ENCODE measurements at regions not wholly inside any gene's neighbourhood (a gene's known extent, or its start where the extent isn't known, plus 50 kb on each side); places are given as distances from the start of the nearest gene placed in this dataset.

DNA sequence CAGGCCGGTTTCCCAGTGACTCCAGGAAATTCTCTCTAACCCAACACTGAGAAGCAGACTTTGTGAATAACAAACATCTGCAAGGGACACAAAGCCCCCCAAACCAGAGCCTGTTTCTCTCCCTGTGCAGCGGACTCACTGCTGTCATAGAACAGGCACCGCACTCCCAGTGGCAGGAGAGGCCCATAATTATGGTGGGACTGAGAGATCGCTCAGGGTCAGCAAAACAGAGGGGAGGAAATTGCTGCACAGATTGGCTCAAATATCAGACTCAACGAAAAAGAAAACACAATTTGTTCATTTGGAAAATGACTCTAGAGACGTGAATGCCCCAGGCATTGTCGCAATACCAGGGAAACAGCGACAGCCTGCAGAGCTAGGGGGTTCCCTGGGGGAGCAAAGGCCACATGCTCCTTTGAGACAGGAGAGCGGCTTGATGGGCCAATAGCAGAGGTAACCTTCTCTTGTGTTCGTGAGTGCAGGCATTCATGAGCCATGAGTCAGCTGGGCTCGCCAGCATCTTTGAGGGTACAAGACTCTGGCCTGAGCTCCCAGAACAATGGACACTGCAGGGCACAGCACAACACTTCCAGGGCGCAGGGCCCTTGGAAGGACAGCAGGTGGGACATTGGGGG lies 143.3 kb upstream of the KLHL29 start:
- no peak for DNase-seq (ENCODE audit: low spot score)

DNA sequence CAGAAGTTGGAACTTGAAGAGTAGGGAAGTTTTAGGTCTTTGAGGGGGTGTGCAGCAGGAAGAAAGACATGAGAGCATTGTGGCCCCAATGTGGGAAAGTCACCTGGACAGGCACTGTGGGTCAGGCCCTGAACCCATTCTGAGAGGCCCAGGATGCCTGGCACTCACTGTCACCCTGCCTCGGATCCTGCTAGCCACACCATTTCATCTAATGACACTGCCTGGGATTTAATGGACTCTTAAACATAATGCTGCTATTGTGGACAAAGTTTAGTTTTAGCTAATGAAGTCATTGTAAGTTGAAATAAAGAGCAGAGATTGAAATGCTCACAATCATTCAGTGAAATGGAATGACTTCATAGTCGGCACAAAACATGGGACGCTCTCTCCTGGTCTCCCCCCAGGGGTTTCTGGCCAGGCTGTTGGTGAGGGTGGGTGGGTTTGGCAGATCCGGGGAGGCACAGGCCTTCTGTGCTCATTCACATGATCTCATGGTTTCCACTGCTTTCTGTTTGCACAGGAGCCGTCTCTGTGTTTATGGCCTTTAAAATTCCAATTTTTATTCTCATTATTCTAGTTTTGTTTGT lies 141.8 kb upstream of the KLHL29 start:
- DNase-seq (ENCODE audit: low spot score): no peak

DNA sequence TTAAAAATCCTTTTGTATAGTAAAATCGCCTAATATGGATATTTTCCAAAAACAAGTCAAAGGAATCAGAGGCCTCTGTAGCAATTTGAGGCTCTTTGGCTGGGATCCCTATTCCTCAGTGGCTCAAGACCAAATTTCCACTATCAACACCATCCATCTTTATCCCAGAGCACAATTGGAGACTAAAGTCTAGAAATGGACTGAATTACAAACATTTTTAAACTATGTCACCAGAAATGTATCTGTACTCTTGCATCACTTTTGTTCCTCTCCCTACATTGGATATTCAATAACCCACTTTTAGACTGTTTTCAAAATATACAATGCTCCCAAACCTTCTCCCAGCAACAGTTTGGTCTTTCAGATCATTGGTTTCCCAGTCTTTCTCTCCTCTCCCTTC lies 140.4 kb upstream of the KLHL29 start:
- DNase-seq (ENCODE audit: low spot score): no peak

DNA sequence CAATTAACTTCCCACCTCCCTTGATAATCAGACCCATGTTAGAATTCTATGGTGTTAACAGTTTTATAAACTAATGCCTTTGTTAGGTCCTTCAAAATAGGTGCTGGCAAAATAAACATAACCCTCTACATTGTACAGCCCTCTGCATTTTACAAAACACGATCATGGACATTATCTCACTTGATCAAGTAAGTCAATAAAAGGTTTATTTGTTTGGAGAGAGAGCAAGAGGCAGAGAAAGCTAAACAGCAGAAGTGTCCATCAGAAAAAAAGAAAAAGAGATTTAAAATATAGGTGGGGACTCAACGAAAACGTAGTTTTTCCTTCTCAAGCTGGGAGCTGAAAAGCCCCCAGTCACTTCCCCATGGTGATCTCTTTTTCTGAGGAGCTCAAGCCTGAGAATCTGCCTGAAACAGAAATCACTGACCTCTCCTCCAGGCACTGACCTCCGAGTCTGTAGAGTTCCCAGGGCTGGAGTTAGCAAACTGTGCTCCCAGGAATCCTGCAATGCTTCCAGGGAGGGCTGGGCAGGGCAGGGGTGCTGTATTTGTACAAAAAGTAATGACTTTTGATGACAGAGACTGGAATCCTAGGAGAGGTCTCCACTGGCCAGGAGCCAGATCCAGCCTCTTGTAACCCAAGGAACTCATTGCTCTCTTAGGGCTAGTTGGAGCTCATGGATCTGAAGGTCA lies 137.8 kb upstream of the KLHL29 start:
- DNase-seq (ENCODE audit: low spot score): no peak

DNA sequence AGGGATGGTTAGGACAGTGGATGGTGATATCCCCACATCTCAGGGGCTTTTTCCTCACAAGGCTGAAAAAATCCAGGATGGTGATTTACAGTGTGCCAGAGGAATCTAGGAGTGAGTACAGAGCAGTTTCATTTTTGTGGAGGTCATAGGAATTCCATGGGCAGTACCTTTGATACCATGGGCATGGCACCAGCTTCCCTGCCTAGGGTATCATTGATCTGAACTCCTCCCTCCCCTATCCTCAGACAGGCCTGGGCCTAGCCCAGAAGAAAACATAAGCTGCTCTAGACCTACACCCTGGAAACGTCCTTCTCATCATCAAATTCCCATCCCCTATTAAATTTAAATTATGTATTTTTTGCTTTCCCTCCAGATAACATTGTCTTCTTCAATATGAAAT lies 136.3 kb upstream of the KLHL29 start:
- DNase-seq (ENCODE audit: low spot score): no peak

DNA sequence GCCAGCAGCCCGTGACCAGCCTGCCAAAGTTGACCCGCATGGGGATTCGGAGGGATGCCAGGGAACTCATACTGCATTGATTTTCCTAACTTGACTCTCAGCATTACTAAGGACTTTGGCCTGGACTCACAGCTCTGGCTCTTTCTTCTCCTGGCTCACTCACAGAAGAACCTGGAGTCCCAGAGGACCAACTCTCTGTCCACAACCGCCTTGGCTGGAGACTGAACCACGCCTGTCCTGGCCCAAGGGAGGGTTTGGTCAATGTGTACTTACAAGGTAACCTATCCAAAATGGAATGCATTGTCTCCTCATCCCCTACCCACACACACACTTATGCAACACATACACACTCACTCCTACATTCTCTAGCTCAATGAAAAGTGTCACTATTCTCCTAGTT lies 135.6 kb upstream of the KLHL29 start:
- no peak for DNase-seq (ENCODE audit: low spot score)

DNA sequence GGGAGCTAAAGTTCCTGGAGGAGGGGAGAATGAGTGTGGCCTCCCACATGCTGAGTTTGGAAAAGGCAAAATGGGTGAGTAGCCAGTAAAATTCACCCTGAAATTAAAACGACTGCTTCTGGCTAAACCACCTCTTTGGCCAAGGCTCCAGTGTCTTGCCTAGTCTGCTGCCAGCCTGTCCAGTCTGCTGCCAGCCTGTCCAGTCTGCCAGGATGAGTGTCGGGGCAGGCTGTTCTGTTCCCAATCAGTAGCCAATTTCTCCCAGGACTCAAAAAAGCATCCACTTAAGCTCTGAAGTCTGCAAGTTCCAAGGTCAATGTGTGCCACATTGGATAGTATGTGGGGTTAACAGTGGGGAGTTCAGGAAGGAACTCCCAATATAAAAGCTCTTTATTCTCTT lies 134.6 kb upstream of the KLHL29 start:
- no peak for DNase-seq (ENCODE audit: low spot score)

DNA sequence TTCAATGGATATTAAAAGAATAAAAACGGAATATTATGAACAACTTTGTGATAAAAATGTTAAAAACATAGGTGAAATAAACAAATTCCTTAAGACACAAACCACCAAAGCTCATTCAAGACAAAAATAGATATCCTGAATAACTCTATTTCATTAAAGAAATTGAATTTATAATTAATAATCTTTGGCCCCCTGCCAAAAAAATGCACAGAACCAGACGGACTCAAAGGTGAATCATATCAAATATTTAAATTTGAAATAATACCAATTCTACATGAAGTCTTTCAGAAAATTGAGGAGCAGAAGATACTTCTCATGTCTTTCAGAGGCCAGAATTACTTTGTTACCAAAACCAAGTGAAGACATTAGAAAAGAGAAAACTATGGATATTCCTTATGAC lies 128.3 kb upstream of the KLHL29 start:
- no peak for DNase-seq (ENCODE audit: low spot score)

DNA sequence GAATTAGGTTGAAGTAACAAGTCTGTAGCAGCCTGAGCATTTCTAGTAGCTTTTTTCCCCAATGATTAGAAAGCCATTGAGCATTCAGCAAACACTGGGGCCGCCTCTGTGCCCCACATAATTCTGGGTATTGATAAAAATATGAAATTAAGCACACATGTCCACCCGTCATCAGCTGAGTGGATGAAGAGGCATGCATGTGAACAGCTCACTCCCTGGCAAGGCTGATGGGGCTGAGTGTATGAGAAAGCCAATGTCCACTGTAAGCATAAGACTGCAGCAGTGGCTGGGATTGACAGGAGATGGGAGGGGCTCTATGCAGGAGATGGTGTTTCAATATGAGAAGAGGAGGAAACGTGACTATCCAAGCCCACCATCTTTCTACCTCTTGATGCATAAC lies 124.4 kb upstream of the KLHL29 start:
- no peak for DNase-seq (ENCODE audit: low spot score)

DNA sequence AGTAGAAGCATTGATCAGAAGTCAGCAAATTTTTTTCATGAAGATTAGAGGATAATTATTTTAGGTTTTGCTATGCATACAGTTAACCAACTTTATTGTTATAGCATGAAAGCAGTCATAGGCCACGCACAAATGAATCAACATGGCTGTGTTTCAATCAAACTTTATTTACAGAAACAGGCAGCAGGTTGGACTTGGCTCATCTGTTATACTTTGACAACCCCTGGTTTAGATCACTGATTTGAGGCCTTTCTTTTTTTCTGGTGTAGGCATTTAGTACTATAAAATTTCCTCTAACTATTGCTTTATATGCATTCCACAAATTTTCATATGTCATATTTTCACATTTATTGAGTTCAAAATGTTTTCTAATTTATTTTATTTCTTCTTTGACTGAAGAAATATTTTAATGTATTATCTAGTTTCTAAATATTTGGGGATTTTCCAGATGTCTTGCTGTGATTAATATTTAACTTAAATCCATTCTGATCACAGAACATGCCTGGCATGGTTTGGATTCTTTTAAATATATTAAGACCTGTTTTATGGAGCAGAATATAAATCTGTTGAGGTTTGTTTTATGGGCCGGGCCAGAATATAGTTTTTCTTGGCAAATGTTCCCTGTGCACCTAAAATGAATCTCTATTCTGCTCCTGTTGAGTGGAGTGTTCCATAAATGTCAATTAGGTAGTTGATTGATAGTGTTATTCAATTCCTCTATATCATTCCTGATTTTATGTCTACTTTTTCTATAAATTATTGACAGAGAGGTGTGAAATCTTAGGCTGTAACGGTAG lies 116.3 kb upstream of the KLHL29 start:
- no peak for DNase-seq (ENCODE audit: low spot score)

DNA sequence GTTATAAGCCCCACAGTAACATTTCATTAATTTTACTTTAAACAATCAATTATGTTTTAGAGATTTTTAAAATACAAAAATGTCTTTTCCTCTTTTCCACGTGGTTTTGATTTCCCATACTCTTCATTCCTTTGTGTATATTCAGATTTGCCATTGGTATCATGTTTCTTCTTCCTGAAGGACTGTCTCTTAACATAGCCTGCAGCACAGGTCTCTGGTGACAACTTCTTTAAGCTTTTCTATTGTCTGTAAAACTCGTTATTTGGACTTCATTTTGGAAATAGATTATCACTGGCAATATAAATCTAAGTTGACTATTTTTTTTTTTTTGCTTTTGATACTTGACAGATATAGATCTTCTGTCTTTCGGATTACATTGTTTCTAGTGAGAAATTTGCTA lies 115.2 kb upstream of the KLHL29 start:
- no peak for DNase-seq (ENCODE audit: low spot score)

DNA sequence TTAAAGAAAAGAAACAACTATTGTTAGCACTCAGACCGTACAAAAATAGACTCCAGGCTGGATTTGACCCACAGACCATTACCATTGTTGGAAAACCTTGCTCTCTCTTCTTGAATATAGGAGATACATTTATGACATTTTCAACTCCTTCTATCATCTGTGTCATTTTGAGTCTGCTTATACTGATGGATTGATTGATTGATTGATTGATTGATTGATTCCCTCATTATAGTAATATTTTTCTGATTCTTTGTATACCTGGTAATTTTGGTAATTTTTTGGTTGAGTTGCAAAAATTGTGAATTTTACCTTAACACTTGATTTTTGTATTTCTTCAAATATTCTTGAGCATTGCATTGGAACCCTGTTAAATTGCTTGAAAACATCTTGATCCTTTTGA lies 114.2 kb upstream of the KLHL29 start:
- no peak for DNase-seq (ENCODE audit: low spot score)

DNA sequence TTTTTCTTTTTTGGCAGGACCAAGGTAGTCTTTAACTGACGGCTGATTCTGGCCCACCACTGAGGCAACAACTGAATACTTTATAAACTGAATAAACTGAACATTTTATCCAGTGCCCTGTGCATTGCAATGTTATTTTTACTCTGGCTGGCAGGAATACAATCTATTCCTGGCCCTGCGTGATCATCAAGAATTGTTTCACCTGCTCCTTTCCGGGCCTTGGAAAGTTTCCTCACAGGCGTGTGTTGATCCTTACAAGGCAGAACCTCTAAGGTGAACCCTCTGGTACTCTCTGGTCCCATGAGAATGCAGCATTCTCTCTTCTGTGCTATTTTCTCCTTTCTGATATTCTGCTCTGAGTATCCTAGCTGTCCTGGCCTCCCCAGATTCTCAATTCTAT lies 113.7 kb upstream of the KLHL29 start:
- DNase-seq (ENCODE audit: low spot score): no peak

DNA sequence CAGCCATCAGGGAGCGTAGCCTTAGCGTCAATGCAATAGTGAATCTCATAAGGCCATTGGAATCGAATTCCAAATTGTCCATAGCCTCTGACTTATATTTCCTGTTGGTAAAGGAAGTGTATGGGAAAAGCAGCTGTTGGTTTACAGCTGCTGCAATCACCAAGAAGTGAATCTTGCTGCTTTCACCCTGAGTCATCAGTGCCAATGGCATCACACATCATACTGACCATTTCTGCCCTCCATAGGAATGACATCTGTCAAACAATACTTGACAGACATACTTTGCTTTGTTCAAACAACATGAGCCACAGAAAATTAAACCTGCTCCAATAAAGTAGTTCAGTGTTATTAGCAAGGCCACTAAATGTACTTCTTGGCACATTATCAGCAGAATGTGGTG lies 111.2 kb upstream of the KLHL29 start:
- DNase-seq (ENCODE audit: low spot score): no peak

DNA sequence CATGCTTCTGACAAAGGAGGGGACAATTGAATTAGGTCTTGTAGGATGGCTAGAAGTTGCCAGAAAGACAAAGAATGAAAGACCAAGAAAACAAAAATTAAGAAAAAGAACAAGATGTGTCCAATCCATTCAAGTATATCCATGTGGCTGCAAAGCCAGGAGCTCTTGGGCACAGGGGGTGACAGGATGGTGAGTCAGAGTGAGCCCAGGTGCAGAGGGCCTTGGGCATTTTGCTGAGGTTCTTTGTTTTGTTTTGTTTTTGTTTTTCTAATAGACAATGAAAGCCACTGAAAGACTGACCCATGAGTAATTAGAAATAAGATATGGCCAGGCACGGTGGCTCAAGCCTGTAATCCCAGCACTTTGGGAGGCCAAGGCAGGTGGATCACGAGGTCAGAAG lies 104.6 kb upstream of the KLHL29 start:
- no peak for DNase-seq (ENCODE audit: low spot score)

DNA sequence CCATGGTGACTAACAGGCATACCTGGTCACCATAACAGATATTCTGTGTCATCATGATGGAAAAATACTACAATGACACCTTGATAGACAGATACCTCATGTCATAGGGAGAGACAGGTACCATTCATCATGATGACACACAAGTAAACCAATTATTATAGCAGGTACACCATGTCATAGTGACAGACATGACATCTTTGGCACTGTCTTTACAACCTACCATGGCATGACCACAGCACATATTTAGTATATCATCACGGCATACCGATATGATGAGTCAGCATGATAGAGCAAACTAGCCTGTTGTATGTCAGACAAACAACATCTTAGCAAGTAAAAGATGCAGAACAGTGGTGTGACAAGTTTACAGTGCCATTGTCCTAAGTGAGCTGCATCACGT lies 101.3 kb upstream of the KLHL29 start:
- no peak for DNase-seq (ENCODE audit: low spot score)

DNA sequence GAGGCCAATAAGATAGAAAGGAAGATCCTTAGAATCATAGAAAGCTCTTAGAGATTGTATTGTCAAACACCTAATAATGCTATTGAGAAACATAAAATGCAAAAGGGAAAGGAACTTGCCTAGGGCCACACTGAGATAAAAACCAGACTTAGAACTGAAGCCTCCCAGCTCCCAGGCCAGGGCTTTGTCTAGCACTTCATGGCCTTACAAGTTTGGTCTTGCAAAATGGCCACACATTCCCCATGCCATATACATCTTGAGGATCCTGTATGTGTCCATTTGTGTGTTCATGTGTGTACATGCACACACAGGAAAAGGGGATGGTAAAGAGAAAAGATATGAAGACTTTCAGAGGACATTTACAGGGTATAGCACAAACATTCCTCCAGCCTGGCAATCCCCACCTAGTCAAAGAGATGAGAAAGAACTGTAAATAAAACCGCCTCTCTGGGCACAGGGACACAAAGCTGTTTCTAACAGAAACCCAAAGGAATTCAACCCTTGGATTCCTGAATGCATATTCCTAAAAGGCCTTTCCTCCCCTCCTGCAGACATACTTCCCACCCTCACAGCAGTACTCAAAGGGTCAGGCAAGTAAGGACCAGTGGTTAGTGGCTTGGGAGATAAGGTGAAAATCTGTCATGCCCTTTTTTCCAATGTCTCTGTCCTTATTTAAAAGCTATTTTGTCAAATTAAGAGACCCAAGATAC lies 99.7 kb upstream of the KLHL29 start:
- DNase-seq (ENCODE audit: low spot score): no peak

DNA sequence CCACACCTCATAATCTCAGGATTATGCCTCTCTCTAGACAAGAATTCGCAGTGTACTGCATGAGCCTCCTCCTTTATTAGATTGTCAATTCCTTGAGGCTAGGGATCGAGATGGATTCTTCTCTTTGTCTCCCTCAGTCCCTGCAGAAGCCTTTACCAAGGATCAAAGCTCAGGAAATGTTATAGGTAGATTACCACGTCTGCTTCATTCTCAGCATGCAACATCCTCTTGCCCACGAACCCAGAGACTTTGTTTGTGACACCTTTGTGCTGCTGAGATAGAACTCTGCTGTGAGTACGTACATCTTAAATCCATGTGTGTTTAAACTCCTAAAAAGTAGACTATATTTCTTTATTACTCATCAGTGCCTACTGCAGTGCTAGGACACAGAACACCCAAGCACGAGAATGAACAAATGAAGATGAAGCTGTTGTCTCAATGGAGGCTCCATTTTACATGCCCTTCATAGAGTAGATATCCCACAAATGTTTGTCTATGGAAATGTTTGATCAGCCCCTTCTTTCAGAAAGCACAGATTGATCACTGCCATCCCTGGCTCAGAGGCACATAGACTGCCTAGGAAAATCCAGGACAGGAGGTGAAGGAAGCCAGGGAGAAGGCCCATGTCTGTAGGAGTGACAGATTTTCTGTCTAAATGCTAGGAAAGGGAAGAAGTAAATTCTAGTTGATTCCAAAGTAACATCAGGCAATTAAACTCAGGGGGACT lies 98.8 kb upstream of the KLHL29 start:
- DNase-seq (ENCODE audit: low spot score): no peak

DNA sequence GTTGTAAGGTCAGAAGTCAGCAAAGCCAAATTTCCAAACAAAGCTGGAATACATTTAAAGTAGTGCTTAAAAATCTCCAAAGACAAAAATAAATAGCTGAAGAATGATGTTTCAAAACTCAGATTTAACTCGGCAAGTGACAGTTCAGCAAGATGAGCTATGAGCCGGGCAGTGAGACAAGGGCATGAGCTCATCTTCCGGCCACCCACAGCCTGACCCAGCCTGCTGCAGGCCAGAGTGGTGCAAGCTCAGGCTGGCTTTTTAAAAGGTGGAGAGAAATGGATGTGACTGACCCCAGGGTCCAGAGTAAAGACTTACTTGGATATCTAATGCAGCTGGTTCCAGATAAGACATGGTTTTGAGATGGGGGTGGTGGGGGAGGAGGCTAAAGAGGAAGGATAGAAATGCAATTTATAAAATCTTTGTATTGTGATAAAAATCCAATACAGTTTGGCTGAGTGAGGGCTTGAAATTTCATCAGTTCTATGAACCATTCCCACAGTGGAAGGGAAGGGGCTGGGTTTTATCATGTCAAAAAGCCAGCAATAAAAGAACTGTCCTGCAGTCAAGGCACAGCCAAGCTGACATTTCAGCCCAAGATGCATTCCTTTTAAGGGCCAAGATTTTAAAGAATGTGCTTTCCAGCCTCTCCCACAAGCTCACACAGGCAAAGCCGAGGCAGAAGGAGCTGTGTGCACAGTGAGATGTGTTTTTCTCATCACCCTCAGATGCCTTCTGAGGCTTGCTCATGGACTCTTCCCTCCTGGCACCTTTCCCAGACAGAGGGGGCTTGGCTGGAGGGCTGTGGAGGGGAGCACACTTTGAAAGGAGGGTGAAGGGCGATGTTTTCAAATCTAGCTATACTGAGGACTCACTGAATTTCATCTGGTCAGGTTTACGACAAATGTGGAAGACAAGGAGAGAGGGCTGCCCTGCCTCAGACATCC lies 97.9 kb upstream of the KLHL29 start:
- DNase-seq (ENCODE audit: low spot score): no peak

DNA sequence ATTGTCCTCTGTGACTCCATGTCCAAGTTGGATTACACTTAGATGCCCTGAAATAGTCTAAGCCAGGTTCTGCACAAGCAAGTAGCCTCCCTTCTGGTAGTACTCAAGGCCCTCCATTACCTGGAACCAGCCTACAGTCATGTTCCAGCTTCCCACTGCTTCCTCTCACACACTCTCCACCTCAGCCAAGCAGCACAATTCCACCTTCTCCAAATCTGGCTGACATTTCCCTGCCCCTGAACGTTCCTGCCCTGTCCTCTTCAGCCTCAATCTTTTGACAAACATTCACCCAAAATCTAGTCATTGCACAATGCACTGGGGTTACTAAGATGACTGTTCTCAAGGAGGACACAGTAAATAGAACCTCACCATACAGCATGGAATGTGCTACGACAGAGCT lies 95.3 kb upstream of the KLHL29 start:
- DNase-seq (ENCODE audit: low spot score): no peak

DNA sequence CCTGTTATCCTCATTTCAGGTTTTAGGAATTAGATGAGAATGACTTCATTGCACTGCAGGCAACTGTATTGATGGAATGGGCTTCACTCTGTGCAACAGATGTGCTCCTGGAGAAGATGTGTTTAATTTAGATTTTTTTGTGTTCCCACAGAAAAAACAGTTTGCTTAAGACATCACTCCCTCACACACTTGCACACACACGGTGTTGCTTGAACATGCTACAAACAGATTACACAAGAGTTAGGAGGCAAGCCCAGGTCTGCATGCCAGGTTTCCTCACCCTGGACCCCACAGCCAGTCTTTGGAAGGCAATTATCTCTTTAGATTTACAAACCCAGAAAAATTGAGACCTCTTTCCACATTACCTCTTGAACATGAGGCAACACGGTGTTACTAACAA lies 93.7 kb upstream of the KLHL29 start:
- DNase-seq (ENCODE audit: low spot score): no peak
